Spleen (tissue), 7 donors: ENCODE measurements at regions not wholly inside any gene's neighbourhood (a gene's known extent, or its start where the extent isn't known, plus 50 kb on each side); places are given as distances from the start of the nearest gene placed in this dataset.

Experiments
- CTCF ChIP-seq, 11 experiments: fragments of 200-600 bp in 7 of 11; fragments of 450-650 bp in 4 of 11; sonication (generic) in 4 of 11; IDR thresholded peaks in 8 of 11; conservative IDR thresholded peaks in 3 of 11; 1 replicate in 7 of 11; 2 replicates in 4 of 11; pipeline versions ENCODE4 v1.4.0 to v1.8.0; 2016 to 2021; ENCODE audit warnings: antibody characterized with exemption in 11 of 11, inconsistent platforms in 4 of 11, mild to moderate bottlenecking in 1 of 11
- POLR2A ChIP-seq, 3 donors: fragments of 450-650 bp; IDR thresholded peaks; one replicate each; pipeline ENCODE4 v1.5.1; 2017; ENCODE audit warnings: antibody characterized with exemption in 3 of 3, mild to moderate bottlenecking in 1 of 3
- POLR2AphosphoS5 ChIP-seq, 3 donors: sonication (generic); formaldehyde crosslinking; IDR thresholded peaks; one replicate each; pipeline ENCODE4 v1.5.1; 2017; ENCODE audit warnings: antibody characterized with exemption in 3 of 3
- donor health status: DM: no; HTN: no; CAD: no; lungs with moderate emphysema.
- donor health status: DM: no; HTN: no; CAD: no.
- donor health status: DM: no; HTN: no; CAD: no.

- no peak for TF ChIP-seq CTCF (IDR thresholded peaks at IDR 0.05 in 8 of 11, conservative IDR thresholded peaks at IDR 0.05 in 3 of 11)
- TF ChIP-seq POLR2AphosphoS5 (IDR thresholded peaks at IDR 0.05) = no peak
- no peak for TF ChIP-seq POLR2A (IDR thresholded peaks at IDR 0.05)
Measured at GRCh38 chr10:33681595-33681994, 347.1 kb upstream of the NRP1 start.
